ENCODE measurements at regions not wholly inside any gene's neighbourhood (a gene's known extent, or its start where the extent isn't known, plus 50 kb on each side); places are given as distances from the start of the nearest gene placed in this dataset.
"Not testable (repeated sequence)": the region's sequence is repeated elsewhere in the genome, so short reads cannot be mapped to it uniquely, and the experiment has no call there.

DNA sequence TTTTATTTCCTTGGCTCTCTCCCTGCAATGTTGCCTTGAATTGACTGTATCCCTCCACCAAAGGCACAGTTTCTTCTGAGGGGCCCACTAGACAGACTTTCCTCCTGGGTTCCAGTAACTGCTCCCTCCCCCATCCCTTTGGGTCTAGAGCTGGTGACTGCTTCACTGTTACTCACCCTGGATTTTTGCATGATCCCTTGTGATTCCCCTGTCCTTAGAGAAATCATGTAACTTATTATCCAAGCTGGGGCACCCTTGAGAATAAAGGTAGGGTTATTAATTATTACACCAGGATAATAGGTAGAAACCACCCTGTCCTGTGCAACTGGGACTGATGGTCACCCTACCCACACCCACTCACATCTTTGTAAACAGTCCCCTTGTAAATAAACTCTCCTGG lies 67.5 kb upstream of the FYN start:
- TF ChIP-seq, protein P1, sequence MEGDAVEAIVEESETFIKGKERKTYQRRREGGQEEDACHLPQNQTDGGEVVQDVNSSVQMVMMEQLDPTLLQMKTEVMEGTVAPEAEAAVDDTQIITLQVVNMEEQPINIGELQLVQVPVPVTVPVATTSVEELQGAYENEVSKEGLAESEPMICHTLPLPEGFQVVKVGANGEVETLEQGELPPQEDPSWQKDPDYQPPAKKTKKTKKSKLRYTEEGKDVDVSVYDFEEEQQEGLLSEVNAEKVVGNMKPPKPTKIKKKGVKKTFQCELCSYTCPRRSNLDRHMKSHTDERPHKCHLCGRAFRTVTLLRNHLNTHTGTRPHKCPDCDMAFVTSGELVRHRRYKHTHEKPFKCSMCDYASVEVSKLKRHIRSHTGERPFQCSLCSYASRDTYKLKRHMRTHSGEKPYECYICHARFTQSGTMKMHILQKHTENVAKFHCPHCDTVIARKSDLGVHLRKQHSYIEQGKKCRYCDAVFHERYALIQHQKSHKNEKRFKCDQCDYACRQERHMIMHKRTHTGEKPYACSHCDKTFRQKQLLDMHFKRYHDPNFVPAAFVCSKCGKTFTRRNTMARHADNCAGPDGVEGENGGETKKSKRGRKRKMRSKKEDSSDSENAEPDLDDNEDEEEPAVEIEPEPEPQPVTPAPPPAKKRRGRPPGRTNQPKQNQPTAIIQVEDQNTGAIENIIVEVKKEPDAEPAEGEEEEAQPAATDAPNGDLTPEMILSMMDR (conservative IDR thresholded peaks at IDR 0.05) = no peak
- no peak overlapping the region for H3K27ac ChIP-seq

DNA sequence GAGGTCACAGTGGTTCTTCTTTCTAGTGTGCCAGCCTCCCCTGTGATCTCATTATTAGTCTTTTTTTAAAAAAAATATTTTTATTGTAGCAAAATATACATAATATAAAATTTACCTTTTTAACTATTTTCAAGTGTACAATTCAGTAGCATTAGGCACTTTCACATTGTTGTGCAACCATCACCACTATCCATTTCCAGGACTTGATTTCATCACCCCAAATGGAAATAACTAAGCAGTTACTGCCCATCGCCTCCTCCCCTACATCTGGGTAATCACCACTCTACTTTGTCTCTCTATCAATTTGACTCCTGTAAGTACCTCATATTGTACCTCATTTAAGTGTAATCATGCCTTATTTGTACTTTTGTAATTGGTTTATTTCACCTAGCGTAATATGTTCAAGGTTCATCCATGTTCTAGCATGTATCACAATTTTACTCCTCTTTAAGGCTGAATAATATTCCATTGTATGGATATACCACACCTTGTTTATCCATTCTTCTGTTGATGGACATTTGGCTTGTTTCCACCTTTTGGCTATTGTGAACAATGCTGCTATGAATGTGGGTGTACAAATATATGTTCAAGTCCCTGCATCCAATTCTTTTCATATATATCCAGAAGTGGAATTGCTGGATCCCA lies 68.6 kb upstream of the FYN start:
- no peak overlapping the region for H3K27ac ChIP-seq
- TF ChIP-seq, protein P1 (conservative IDR thresholded peaks at IDR 0.05) = no peak

DNA sequence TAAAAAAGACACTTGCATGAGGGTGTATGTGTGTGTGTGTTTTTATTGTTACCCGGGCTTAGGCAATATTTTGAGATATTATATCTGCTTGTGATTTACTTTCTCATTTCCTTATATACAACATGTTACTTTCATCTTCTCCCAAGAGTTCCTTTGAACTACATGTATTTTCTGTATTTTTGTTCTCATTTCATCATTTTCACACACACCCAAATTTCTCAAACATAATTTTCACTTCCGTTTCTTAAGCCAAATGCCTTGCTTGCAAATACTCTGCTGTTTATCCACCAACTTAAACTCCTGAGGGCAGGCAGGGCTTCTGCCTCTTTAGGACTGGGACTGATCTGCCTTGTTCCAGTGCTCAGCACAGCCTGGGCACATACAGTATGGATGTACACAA lies 69.3 kb upstream of the FYN start:
- TF ChIP-seq, protein P1 (conservative IDR thresholded peaks at IDR 0.05) = no peak
- H3K27ac ChIP-seq = no peak overlapping the region

DNA sequence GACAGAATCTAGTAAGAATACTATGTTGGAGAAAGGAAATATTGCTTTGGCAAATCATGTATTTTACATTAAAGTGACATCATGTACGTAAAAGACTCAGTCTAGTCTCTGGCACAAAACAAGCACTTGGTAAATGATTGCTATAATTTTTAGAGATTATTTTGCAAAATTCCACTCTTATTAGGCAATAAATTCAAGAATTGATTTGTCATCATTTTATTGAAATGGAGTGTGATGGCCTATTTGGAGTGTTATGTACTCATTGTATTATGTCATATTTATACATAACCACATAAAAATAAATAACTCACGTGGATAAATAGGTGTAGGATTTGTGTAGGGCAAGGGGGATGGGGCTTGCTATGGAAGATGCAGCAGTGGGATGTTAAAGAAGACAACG lies 70.0 kb upstream of the FYN start:
- no peak overlapping the region for H3K27ac ChIP-seq
- TF ChIP-seq, protein P1 (conservative IDR thresholded peaks at IDR 0.05) = no peak

DNA sequence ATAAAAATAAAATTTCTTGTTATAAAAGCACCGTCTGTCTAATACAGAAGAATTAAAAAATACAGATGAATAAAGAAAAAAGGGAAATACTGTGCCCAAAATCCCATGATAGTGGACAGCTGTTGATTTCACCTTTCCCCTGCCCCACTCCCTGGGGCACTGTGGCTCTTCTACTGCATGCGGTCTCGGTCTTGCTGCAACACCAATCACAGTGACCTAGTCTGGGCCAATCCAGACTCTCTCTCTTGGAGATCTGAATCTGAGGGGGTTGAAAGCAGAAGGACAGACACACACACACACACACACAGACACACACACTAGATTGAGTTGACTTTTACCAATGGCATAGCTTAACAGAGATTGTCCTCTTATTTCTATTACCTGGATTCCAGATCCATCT lies 70.5 kb upstream of the FYN start:
- no peak overlapping the region for H3K27ac ChIP-seq
- TF ChIP-seq, protein P1 (conservative IDR thresholded peaks at IDR 0.05) = no peak

DNA sequence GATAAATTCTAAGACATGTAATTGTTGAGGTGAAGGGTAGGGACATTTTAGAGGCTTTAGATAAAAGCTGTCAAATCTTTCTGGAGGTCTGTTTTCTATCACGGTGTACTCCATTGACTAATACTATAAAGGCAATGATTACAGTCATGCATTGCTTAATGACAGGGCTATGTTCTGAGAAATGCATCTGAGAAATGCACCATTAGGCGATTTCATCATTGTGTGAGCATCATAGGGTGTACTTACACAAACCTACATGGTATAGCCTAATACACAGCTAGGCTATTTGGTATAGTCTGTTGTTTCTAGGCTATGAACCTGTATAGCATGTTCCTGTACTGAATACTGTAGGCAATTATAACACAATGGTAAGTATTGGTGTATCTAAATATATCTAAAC lies 71.3 kb upstream of the FYN start:
- TF ChIP-seq, protein P1 (conservative IDR thresholded peaks at IDR 0.05) = no peak
- no peak overlapping the region for H3K27ac ChIP-seq

DNA sequence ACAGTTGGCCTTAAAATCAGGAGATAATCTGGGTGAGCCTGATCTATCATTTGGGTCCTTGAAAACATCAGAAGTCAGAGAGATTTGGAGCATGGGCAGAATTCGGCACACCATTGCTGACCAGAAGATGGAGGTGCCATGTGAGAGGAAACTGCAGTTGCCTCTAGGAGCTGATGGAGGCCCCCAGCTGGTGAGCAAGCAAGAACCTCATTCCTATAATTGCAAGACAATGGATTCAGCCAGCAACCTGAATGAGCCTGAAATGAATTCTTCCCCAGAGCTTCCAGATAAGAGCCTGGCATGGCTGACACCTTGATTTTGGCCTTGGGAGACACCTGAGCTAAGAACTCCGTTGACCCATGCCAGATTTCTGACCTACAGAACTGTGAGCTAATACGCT lies 76.3 kb upstream of the FYN start:
- no peak overlapping the region for H3K27ac ChIP-seq

DNA sequence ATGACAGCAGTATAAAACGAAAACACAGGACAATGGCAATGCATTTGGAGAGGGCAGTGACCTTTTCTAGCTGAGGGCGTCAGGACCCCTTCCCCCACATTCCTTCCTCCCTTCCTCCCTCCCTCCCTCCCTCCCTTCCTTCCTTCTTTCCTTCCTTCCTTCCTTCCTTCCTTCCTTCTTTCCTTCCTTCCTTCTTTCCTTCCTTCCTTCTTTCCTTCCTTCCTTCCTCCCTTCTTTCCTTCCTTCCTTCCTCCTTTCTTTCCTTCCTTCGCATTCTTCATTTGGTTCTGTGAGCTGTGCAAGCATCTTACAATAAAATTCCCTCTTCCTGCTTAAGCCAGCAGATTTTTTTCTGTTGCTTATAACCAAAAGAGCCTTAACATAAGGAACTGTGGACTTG lies 76.7 kb upstream of the FYN start:
- not testable (repeated sequence) for H3K27ac ChIP-seq

More for the DNA sequence above, 76.3 kb upstream of the FYN start:
- TF ChIP-seq, protein P1 (conservative IDR thresholded peaks at IDR 0.05) = no peak
